COR-L47 (cell line): ENCODE measurements at regions not wholly inside any gene's neighbourhood (a gene's known extent, or its start where the extent isn't known, plus 50 kb on each side); places are given as distances from the start of the nearest gene placed in this dataset.

Experiments used
- DNase-seq: peaks from one replicate; lab custom pipeline; 2025; lab: John Stamatoyannopoulos, UW

DNA sequence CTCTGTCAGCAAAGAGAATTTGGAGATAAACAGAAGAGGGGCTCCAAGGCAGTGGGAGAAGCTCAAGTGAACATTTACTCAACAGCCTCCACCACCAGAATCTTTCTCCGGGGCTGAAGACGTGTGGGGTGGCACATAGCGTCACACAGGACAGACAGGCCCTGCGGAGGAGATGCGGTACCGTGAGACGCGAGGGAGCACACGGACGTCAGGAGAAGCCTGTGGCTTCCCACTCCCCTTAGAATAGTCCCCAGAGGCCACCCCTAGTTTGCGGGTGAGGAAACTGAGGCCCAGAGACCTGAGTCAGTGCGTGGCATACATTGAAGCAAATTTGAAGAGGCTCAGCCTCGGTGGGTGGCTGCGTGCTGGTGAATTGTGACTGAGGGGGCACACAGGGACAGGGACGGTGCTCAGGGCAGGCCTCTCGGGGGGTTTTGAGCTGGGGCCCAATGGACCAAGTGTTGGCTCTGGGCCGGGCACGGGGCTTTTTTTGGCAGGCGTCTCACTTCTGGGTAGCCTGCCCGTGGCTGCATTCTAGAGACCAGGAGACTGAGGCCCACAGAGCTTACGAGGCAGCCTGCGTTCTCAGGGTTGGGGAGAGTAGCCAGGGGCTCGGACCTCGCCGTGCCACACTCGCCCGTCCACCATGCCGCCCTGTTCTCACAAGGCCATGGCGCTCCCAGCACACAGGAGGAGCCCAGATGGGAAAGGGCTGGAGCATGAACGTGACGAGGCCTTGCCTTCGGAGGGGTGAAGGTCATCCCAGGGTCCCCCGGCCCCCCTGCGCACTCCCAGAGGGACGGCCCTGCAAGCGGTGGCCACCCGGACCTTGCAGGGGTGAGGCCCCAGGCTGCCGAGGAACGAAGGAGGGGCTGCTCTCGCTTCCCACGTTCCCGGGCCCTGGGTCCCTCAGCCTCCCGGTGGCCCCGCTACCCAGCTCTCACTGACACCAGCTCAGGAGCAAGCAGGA is 220.6 kb downstream of the C9orf50 start:
- no peak for DNase-seq

DNA sequence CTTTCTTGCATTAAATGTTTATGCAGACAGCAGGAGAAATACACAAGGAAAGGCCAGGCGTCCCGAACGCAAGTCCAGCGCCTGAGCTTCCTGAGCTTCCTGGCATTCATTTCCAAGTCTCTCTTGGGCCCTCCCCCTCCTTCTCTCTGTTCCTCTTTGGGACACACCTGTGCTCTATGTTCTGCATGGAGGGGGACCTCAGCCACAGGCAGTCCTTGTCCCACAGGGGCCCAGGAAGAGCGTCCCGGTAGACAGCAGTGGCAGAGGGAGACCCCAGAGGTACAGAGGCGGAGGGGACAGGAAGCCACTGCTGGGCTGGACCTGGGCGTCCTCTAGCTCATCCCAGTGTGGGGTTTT is 221.3 kb downstream of the C9orf50 start:
- DNase-seq = no peak

DNA sequence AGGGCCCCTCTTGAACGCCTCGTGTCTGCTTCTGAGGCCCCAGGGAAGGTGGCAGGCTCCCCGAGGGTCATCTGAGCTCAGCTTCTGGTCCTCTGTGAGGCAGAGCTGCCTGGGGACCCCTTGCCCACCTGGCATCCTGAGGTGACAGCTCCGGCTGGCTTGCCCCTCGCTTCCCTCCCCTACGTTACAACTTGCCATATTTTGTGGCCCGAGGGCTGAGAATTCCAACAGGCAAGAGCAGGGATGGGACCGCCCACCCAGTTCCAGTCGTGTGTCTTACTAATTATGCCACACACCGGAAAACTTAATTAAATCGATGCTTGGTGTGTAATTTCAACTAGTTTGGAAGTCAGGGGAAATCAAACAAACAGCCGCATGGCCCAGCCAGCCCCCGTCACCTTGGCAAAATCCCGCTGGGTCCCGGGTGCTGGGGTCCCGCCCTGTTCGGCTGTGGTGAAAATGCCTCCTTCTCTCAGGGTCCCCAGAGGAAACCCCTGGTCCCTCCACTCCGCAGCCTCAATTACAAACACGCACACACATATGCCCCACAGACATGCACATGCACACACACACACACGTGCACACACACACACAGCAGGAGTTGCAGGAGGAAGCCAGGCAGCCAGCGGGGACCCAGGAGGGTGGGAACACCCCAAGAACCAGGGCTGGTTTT is 221.0 kb upstream of the IER5L start:
- no peak for DNase-seq

DNA sequence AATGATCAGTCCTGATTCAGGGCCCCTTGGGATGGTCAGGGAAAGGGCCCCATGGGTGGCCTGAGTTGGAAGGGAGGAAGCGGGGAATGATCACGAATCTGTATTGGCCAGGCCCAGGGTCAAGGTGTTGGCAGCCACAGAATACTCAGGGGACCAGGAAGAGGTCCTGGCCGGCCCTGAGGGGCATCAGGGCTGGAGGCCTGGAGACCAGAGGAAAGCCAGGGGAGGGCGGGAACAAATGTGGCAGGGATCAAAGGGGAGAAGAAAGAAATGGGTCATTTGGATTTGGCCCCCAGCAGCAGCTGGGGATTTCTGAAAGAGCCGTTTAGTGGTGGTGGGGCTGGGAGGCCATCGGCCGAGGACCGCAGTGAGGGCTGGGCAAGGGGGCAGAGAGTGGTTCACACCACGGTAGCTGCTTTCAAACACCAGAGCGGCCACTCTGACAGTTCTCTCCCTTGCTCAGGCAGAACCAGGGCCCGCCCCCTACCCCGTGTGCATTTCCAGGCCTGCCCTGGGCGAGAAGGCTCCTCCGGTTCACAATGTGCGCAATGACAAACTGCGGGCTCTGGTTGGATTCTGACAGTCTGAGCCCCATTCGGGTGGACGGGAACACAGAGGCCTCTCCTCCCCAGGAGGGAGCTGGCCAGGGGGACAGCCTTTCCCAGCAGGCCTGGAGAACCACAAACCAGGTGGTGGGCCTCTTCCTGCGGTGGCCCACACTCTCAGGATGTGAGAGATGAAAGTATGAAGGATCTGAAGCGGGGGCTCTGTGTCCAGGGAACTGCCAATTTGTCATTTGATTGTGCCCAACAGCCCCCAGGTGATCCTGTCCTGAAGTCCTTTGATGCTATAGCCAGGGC is 220.3 kb upstream of the IER5L start:
- no peak for DNase-seq

DNA sequence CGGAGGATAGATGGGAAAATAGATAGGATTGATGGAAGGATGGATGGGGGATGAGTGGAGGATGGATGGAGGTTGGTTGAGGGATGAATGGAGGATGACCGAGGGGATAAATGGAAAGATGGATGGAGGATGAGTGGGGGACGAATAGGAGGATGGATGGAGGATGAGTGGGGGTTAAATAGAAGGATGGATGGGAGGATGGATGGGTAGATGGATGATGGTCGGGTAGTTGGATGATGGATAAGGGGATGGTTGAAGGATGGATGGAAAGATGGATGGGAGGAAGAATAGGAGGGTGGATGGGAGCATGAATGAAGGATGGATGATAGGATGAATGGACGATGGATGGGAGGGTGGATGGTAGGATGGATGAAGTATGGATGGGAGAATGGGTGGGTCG is 219.3 kb upstream of the IER5L start:
- DNase-seq = no peak

DNA sequence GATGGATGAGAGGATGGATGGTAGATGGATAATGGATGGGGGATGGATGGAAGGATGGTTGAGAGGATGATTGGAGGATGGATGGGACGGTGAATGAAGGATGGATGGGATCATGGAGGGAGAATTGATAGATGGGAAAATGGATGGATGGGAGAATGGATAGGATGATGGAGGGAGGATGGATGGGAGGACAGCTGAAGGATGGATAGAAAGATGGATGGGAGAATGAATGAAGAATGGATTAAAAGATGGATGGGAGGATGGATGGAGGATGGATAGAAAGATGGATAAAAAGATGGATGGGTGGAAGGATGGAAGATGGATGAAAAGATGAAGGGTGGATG is 218.3 kb upstream of the IER5L start:
- DNase-seq = no peak

DNA sequence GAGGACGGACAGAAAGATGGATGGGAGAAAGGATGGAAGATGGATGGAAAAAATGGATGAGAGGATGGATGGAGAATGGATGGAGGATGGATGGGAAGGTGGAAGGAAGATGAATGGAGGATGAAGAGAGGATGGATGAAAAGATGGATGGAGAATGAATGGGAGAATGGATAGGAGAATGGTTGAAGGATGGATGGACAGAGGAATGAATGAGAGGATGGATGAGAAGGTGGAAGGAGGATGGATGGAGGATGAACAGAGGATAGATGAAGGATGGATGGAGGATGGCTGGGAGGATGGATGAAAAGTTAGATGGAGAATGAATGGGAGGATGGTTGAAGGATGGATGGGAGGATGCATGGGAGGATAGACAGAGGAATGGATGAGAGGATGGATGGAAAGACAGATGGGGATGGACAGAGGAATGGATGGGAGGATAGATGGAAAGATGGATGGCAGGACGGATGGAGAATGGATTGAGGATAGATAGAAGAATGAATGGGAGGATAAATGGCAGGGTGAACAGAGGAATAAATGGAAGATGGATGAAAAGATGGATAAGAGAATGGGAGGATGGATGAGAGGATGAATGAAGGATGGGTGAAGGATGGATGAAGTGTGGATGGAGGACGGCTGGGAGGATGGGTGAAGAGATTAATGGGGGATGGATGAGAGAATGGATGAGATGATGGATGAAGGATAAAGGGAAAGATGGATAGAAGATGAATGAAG is 217.7 kb upstream of the IER5L start:
- no peak for DNase-seq

DNA sequence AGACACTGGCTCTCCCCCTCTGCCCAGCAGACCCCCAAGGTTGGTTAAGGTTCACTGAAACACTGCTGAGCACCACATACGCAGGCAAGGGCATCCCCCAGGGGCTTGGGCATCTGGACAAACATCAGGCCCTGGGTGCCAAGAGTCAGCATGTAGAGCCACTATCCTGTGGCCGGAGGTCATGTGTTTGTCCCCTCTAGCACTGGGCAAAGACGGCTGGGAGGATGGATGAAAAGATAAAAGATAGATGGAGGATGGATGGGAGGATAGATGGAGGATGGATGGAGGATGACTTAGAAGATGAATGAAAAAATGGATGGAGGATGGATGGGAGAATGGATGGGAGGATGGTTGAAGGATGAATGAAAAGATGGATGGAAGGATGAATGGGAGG is 216.8 kb upstream of the IER5L start:
- no peak for DNase-seq

DNA sequence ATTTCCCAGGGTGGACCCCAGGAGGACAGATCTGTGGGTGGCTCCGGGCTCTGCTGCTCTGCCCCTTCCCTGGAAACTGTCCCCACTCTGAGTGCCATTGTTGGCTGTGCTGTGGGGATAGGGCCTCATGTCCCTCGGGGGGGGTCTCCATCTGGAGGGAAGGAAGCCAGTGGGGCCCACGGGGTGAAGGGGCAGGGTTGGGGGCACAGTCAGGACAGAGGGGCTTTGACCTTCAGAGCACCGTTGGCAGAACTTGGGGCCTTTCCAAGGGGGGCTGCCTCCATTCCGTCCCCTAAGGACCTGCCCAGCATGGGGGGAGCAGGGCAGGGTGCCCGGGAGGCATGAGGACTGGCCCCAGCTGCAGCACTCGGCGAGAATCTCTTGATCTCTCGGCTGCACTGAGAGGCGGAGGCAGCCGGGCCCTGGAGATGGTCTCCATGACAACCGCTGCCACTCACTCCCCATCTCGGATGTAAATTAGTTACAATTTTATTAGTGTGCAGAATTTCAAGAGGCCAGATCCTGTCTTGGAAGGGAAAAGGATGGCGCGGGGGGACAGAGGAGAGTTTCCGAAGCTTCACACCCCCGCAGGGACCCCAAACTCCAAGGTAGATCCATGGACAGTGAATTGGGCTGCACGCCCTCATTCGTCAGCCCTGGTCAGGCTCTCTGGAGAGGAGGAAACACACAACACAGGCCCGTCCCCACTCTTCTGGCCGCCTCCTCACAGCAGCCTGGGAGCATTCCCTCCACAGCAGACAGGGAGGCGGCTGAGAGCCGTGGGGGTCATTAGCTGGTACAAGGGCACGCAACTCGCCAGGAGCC is 216.2 kb upstream of the IER5L start:
- no peak for DNase-seq

DNA sequence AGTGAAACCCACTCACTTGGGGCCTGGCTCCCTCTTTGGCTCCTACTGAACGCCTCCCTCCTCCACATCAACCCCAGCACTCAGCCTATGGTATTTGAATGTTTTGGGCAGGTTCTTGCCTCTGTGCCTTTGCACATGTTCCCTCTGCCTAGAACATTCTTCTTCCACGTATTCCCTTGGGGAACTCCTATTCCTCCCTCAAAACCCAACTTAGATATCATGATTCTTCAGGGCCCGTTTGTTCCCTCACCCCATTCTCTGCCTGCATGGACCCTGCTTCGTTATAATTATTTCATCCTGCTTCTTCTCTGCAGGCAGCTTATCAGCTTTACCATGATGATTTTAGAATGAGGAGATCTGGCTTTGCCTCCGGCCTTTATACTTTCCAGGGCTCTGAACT is 215.0 kb upstream of the IER5L start:
- no peak for DNase-seq

DNA sequence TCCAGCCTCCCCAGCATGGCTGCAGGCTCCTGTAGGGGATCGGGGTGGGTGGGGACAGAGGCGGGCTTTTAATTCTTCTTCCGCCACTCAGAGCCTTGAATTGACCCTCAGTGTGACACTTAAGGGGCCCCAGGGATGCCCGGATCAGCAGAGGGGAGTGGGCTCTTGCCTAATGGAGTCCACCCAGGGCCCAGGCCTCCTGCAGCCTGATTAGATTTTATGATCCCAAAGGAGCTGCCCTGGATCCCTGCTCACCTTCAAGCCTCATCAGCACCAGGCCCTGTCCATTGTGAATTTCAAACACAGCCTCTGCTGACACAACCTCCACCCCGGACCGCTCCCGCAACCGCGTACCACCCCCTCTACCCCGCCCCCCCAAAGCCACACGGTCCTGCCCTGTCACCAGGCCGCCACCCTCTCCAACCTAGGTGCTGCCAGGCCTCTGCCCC is 214.1 kb upstream of the IER5L start:
- DNase-seq = no peak

DNA sequence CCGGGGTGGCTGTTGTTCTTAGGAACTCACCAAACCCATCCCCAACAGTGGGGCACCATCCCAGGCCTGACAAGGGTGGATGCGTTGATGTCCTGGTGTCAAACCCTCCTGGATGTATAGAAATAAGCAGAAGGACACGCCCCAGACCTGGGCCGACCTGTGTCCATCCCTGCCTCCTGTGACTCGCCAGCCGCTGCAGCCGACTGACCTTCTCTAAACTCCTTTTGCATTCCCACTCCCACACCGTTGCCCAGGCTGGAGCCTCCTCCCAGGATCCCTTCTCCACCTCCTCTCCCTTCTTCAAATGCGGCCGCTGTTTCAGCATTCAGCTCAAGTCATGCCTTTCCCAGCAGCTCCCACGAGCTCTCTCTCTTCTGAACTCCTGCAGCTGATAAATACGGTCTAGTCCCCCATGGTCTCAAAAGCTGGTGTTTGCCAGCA is 213.2 kb upstream of the IER5L start:
- no peak for DNase-seq

DNA sequence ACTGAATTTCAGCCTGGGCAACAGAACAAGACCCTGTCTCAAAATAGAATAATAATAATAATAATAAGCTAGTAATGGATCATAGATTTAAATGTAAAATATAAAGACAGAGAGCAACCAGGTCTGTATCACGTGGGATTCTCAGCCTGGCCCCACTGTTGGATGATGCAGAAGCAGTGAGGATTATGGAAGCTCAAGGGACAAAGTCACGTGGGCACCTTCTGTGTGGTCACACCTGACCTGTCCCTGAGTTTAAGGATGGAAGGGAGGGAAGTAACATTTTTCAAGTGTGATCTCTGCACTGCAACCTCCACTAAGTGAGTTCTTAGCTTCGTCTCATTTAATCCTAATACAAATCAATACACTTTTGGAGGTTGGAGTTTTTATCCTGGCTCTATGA is 212.5 kb upstream of the IER5L start:
- DNase-seq = no peak

DNA sequence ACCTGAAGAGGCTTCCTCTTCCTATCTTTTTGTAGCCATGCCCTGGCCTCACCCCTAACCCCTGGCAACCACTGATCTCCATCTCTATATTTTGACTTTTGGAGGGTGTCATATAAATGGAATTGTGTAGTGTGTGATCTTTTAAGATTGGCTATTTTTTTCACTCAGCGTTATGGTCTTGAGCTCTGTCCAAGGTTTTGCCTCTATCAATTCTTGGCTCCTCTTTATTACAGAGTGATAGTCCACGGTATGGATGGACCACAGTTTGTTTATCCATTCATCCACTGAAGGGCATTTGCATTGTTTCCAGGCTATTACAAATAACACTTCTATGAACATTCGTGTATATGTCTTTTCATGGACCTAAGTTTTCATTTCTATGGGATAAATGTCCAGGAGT is 209.8 kb upstream of the IER5L start:
- DNase-seq = no peak

DNA sequence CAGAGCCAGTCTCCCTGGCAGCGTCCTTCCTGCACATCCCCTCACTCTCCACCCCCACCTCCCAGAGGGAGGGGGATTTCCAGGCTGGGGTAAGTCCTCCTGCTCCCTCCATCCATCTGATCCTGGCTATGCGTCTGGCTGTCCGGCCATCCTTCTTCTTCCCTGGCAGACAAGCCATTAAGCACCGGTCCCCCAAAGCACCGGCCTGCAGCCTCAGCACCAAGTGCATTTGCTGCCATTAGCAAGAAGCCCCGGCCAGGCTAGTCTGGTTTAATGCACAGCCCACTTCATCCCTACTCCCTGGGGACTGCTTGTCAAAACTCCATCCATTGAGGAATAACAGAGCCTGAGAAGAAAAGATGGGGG is 208.7 kb upstream of the IER5L start:
- DNase-seq = no peak

DNA sequence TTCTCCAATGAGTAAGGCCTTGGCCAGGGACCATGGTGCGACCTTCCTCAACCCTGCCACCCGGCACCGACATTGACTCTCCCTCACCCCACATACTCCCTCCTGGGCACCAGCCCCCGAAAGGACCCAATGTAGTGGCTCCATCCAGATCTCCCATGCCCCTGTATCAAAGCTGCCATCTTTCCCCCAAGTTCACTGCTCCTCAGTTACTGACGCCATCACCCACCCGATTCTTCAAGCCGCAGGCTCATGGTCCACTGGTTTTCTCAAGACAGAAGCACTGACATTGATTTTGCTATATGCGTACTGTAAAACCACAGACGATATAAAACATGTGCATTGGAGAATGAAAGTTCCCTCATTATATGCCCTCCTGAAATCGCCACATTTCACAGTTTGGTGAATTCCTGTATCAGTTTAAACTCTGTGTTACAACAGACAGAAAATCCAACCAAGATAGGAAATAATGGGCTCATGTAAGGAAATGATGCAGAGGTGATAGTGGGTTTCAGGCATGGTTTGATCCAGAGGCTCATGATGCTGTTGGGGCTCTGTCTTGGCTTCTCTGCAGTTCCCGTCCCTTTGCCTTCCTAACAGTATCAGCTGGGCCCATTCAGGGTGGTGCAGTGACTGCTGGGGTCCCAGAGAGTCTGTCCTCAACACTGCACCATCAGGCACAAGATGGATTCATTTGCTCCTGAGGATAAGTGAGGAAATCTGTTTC is 207.3 kb upstream of the IER5L start:
- no peak for DNase-seq

DNA sequence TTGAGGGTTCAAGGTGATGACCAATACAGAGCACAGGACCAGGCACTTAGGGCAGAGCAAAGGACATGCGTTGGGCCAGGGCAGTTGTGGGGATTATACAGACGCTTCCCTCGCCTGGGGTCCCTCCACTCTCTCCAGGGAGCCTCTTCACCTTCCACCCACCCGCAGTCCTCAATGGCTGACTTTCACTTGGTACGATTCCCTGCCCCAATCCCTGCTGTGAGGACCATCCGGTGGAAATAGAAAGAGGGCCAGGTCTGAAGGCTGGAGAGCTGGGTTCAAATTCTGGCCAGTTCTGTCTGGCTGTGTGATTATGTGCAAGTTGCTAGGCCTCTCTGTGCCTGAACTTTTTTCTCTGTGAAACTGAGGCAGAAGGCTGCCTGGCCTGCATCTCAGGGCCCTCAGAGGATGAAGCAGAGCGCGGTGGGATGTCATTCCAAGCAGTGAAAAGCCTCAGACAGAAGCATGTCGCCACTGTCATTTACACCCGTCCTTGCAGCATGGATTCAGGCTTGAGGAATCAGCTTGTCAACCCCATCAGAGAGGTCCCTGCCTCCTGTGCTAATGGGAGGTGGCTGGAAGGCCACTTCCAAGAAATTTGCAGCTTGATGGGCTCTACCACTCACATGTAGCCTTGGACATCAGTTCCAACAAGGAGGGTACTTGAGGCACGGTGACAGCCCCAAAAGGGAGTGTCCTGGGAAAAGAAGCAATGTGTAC is 206.6 kb upstream of the IER5L start:
- no peak for DNase-seq

DNA sequence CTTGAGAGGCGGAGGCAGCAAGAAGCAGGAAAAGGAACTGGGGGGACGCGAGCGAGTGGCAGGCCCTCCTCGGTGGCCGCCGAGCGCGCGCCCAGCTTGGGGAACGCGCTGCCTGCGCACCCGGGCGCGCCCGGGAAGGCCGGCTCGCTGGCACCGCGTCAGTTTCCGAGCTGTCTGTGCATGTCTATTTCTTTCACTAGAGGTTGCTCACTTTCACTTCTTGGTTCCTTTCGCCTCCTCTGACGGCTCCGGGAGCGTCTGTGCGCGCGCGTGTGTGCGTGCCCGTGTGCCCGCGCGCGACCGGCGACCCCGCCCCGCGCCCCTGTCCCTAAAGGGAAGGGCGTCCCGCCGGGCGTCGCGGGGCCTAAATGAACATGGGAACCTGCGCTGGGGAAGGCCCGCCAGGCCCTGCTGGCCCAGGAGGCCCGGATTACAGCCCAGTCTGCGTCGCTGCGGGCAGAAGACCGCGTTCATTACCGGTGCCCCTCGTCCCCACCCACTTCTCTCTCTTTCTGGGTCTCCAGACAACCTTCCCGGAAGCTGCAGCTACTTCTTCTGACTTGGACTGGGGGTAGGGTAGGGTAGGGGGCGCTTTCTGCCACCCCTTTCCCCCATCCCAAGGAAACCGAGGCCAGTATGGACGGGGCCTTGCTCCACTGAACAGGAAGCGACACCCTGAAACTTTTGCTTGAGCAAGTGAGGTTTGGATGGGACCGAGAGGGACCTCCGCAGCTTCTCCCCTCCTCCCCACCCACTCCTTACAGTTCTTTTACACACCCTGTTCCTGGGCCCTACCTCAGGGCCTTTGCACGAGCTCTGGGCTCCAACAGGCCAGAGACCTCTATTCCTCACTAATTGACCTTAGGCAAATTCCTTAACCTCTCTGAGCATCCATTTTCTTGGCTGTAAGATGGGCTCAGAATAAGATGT is 205.8 kb upstream of the IER5L start:
- peak; percentile 74 for DNase-seq
